ENCODE measurements at regions not wholly inside any gene's neighbourhood (a gene's known extent, or its start where the extent isn't known, plus 50 kb on each side); places are given as distances from the start of the nearest gene placed in this dataset.
"Not testable (repeated sequence)": the region's sequence is repeated elsewhere in the genome, so short reads cannot be mapped to it uniquely, and the experiment has no call there.

DNA sequence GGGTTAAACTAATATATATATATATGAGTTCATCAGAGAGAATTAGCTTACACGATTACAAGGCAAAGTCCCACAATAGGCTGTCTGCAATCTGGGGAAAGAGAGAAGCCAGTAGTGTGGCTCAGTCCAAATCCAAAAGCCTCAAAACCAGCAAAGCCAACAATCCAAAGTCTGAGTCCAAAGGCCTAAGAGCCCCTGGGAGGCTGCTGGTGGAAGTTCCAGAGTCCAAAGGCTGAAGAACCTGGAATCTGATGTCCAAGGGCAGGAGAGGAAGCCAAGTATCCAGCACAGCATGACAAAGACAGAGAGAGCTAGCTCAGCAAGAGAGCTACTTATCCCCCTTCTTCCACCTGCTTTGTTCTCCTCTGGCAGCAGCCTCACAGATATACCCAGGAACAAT is 274.7 kb upstream of the ID4 start:
- no peak for DNase-seq

DNA sequence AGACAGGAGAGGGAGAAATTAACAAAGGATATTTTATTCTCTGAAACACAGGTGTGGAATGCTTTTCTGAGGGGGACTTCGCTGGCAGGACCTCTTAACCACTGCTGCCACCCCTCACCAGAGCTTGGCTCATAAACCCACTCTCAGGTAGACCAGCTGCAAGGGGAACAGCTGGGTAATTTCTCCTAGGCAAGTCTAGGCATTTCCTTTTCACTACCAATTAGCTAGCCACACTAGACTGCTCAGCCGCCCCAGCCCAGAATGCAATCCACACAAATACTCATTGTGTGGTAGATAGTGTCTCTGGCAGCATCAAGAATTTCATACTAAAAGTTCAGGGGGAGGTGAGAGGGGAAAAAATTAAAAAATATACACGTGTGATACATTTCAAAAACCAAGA is 267.6 kb upstream of the ID4 start:
- no peak for DNase-seq

DNA sequence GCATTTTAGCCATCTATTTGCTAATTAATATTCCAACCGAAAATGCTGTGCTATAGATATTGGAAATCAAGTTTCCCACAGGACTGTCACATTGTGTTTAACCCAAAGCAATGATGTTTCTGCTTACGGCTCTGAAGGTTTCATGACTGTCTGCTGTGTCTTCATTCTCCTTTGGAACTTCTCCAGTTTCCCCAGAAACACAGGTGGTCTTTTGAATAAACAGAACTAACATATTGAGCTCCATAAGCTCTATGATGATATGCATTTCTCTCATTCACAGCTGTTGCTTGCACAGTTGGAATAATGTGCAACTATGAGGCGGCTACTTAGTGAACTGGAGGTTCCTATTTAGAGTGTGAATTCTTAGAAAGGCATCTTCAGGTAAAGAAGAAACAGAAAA is 266.0 kb upstream of the ID4 start:
- no peak for DNase-seq

DNA sequence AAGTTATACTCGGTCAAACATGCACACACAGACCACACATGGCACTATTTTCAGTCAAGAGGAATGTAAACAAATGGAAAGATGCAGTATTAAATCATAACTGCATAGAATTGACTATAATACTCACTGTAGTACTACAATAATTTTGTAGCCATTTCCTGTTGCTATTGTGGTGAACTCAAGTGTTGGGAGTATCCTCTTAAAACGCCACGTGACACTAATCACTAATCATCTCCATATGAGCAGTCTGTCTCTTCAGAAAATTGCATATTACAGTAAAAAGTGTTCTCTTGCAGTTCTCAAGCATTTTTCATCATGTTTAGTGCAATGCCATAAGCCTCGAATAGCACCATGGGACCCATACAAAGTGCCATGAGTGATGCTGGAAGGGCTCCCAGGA is 258.7 kb upstream of the ID4 start:
- DNase-seq: no peak

DNA sequence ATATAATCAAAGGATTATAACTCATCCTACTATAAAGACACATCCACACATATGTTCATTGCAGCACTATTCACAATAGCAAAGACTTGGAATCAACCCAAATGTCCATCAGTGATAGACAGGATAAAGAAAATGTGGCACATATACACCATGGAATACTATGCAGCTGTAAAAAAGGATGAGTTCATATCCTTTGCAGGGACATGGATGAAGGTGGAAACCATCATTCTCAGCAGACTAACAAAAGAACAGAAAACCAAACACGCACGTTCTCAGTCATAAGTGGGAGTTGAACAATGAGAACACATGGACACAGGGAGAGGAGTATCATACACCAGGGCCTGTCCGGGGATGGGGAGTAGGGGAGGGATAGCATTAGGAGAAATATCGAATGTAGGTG is 253.0 kb upstream of the ID4 start:
- not testable (repeated sequence) for DNase-seq

DNA sequence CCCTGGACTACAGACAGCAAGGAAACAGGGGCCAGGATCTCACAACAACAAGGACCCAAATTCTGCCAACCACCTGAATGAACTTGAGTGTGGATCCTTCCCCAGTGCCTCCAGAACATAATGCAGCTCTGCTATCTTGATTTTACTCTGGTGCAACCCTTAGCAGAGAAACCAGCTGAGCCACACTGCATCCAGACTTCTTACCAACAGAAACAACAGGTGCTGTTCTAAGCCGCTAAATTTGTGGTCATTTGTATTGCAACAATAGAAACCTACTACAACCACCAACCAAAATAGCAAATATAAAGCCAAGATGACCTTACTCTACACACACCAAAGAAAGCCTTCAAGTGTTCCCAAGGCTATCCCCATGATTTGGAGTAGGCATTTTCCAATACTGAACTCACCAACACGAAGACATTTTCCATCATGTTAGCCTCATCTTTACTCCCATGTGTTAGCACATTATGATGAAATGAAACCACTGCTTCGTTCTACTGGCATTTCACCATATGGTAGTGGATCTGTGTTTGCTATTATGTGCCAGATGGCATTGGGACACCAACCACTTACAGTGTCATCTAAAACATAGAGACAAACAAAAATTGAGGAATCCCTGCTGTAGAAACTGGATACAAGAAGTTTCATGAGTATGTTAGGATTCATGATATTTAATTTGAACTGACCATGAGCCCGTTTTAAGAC is 249.8 kb upstream of the ID4 start:
- DNase-seq: no peak

DNA sequence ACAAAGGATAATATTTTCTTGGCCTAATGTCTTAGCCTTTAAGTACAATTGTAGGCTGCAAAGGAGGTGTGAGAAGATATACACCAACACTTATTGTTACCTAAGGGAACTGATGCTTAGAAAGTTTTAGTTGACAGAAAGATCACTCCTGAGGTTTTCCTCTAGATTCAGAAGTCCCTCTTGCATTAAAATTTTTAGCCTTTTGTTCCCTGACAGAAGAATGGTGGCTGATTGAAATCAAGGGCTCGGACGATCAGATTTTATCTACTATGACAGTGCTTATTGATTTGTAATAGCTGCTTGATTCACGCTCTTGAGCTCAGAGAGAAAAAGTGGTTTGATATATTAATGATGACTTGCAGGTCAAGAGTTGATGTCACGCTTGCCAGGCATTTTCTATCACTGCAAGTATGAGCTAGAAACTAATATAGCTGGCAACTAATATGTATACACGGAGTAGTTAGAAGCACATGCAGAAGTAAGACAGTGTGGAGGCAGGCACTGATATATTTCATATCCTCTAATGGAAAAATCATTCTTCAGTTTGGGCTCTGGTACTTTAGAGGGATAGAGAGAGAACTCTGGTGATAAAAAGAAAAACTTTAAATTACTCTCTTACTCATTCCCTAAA is 246.6 kb upstream of the ID4 start:
- no peak for DNase-seq

DNA sequence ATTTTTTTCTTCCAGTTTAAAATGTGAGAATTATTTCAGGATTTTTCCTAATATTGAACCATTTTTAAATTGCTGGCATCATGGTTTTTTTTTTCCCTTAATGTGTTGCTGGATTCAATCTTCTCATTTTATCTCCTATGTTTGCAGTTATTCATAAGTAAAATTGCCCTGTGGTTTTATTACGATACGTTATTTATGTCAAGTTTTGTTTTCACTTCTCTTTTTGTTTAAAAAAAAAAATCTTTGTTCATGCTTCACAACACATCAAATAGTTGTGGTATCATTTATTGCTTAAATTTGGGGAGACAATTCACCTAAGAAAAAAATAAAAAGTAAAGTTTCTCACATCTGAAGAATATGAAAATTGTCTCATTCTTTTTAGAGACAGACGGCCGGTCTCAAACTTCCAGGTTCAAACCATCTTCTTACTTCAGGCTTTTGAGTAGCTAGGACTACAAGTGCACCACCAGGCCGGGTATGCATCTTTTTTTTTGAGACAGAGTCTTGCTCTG is 239.3 kb upstream of the ID4 start:
- DNase-seq: no peak

DNA sequence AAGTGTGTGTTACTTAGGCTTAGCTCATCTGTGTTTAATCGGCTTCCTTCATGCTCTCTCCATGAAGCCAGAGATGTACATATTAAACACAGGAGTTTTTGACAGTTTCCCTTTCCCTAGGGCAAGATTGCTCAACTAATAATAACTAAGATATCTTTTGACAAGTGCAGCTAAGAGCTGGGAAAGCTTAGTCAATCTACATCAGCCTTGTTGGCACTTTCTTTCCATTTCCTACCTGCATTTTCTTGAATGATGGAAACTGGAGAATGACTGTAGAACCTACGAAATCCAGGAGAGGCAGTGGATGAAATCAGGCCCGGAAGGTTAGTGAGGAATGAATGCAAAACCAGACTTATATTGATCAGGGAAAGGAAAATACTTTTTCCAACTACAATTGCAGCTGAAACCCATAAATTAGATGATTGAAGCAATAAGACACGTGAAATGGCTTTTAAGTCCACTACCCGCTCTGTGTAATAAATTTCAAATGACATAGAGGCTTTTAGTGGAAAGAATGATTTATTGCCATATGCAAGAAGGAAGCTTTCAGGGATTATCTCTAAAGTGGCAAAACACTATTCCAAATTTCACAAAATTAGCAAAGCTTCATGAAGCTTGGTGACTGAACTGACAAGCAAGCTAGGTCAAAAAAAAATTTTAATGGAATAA is 237.2 kb upstream of the ID4 start:
- DNase-seq: no peak

DNA sequence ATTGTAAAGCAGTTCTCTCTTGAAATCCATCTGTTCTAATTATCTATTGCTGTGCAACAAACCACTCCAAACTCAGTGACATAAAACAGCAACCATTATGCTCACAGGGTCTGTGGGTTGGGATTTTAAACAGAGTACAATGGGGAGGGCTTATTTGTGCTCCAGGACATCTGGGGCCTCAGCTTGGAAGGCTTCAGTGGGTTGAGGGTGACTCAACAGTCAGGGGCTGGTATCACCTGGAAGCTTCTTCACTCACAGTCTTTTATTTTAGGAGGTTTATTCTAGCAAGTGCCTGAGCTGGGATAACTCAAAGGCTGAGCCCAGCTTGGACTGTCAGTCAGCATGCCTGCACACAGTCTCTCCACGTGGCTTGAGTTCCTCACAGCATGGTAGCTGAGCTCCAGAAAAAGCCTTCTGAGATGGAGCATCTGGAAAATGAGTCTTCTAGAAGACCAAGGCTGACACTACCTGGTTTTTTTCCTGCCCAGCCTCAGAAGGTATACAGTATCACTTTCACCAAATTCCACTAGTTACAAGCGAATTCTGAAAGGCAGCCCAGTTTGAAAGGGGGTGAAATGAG is 234.6 kb upstream of the ID4 start:
- no peak for DNase-seq

DNA sequence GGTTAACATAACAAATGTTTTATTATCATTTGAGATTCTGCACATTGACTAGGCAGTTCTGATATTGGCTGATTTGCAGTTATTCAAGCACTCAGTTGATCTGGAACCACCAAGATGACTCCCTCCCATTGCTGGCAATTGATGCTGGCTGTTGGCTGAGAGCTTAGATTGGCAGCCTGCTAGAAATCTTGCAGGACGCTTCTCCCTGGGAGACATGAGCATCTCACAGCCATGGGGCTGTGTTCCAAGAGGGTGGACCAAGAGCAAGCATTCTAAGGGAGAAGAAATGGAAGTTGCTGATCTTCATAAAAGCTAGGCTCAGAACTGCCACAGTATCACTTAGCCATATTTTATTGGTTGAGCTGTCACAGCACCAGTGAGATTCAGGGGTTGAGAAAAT is 233.4 kb upstream of the ID4 start:
- no peak for DNase-seq

DNA sequence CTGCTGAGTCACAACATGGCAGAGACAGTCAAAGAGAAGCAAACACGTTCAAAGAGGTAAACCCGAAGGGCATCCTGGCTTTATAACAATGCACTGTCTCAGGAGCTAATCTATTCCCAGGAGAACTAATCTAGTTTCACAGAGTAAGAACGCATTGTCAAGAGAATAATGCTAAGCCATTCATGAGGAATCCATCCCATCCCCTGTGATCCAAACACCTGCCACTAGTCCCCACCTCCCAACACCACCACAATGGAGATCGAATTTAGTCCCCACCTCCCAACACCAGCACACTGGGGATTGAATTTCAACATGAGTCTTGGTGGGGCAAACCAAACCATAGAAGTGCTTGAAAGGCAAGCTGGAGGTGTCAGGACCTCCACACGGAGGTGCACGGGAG is 231.5 kb upstream of the ID4 start:
- DNase-seq: no peak

DNA sequence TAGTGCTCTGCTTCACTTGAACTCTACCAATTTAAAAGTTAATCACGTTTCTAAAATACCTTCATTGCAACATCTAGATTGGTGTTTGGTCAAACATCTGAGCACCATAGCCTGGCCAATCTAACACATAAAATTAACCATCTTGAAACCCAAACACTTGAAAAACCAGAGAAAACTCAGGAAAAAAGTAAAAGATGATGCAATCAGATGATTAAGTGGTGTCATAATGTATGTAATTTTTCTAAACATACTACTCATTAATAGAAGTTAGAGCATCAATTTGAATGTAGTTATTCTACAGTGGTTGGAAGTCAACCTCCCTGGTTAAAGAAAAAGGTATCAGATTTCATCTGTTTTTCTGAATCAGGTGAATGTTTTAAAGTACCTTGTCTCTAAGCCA is 228.6 kb upstream of the ID4 start:
- no peak for DNase-seq

DNA sequence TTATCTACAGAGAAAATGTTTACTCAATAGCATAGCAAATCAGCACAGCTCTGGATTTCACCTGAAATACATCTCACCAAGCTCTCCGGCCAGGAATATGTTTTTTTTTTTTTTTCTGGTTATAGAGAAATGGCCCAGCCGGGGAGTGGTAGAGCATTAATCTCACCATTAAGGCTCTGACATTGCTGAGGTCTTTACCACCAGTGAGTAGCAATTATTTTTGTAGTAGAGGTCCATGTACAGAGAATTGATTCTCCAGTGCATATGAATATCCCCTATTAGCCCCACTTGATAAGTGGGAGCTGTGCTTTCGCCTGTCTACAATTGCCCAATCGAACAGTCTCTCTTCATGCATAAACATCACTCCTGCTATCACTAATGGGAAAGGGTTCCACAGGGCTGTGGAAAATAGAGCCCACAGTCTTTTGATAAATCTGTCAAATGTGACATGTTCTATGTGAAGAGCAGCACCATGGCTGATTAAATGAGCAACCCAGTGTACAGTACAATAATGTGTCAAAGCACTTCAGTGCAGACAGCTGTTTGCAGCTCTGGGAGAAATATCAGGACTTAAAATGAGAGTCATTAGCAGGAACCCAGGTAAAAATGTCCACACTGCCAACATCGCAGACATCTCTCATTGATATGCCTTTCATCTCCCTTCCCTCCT is 227.1 kb upstream of the ID4 start:
- no peak for DNase-seq

DNA sequence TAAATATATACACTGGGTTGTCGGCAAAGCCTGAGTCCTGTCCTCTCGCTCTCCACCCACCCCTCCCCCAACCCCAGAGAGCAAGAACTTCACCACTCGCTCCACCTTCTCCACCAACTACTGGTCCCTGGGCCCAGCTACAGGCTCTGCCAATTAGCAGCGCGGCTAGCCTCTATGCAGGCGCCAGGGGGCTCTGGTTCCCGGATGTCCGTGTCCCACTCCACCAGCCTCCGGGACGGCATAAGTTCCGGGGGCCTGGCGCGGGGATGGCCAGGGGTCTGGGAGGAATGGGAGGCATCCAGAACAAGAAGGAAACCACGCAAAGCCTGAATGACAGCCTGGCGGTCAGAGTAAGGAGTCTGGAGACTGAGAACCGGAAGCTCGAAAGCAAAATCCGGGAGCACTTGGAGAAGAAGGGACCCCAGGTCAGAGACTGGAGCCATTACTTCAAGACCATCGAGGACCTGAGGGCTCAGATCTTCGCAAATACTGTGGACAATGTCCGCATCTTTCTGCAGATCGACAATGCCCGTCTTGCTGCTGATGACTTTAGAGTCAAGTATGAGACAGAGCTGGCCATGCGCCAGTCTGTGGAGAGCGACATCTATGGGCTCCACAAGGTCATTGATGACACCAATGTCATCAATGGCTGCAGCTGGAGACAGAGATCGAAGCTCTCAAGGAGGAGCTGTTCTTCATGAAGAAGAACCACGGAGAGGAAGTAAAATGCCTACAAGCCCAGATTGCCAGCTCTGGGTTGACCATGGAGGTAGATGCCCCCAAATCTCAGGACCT is 224.3 kb upstream of the ID4 start:
- DNase-seq: not testable (repeated sequence)

DNA sequence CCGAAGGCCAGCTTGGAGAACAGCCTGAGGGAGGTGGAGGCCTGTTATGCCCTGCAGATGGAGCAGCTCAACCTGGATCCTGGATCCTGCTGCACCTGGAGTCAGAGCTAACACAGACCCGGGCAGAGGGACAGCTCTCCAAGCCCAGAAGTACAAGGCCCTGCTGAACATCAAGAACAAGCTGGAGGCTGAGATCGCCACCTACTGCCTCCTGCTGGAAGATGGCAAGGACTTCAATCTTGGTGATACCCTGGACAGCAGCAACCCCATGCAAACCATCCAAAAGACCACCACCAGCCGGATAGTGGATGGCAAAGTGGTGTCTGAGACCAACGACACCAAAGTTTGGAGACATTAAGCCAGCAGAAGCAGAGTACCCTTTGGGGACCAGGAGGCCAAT is 223.5 kb upstream of the ID4 start:
- no peak for DNase-seq

DNA sequence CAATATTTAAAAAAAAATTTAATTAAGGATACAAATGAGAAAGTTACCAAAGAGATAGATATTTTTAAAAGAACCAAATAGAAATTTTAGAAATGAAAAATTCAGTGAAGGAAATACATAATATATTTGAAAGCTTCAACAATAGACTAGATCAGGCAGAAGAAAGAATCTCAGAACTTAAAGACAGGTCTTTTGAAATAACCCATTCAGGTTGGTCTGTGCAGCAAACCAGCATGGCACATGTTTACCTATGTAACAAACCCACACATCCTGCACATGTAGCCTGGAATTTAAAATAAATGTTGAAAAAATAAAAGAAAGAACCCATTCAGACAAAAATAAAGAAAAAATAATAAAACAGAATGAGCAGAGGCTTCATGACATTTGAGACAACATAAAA is 221.1 kb upstream of the ID4 start:
- DNase-seq: no peak

DNA sequence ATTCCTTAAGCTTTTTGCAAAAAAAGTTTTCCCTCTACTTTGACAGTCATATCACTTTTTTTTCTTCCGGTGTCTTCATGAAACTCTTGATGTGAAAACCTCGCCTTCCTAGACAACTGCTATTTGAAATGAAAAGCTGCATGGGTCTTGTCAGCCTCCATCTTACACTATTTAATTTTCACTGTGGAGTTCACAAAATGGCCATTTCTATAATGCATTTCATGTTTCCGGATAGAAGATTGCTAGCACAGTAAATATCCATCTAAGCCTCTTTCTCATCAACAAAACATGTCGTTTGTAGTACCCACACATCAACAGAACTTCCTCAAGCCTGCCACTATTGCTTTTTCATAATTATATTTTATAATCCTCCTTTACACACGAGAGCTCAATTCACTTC is 204.9 kb upstream of the ID4 start:
- DNase-seq: no peak

DNA sequence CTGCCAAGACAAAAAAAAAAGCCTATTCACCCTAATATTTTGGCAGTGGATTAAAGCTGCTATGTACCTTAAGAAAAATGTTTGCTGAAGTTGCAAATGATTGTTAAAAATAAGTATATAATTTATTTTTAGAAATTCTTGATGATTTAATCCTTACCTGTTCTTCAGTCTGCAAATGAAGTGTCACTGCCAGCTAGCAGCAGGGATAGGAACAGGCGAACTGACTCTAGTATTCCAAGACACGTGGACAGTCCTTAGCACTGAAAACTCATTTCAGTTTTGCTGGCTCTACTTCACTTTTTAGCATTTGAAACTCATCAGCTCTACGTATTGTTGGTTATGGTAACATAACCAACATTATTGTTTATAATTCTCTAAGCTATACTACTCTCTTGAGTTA is 204.4 kb upstream of the ID4 start:
- DNase-seq: no peak

DNA sequence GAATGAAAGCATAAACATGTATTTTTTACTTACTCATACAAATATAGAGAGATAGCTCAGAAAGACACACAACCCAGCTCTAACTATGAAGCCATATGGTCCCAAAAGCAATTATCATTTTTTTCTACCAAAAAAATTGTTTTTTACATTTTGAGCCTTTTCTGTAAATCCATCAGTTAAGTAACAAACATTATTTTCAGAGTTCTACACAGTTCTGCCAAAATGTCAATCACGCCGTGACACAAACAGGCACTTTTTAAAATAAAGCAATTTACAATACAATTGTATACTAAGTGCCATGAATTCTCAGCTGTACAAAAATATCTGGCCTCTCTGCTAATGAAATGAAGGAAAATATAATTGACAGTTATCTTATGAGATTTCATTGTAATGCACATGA is 201.4 kb upstream of the ID4 start:
- DNase-seq: no peak

DNA sequence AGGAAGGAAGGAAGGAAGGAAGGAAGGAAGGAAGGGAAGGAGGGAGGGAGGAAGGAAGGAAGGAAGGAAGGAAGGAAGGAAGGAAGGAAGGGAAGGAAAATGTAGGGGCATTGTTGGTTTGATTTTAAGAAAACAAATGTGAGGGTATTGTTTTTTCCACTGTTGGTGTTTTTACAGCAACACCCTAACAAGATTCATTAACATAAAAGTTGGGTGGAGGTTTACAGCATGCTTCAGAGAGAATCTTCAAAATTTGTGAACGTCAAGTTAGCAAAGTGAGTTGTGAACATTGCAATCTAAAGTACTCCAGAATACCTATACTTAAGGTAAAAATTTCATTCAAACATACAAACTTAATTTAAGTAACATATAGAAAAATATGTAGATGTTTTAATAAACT is 200.2 kb upstream of the ID4 start:
- DNase-seq: no peak

DNA sequence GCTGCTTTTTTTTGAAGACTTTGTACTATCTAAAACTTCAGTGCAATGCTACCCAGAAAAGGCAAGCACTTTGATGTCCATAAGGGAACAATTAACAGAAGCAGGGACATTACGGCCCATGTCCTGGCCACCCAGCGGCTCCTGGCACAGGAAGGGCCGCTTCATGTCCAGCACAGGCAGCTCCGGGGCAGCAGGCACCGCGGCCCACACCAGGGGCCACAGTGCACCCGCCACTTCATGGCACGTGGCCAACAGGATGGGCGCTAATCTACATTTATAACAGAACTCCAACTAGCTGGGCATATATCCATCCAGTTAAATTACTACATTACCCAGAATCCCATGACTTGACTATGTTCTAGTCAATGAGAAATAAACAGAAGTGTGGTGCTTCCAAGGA is 198.2 kb upstream of the ID4 start:
- no peak for DNase-seq

DNA sequence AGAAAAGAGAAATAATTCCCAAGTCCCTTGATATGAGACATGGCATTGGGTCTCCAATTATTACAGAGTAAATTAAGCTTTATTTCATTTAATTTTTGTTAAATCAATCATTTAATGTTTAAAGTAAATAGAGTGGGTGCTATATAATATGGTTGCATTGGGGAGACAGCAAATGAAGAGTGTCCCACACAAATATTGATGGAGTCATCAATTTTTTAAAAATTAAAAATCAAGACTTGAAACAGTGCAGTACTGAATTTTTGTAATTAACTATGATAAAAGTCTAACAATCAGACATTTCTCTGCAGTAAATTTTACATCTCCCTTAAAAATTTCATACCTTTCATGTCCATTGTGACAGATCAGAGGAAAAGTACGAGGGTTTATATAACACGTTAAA is 193.9 kb upstream of the ID4 start:
- no peak for DNase-seq

All from activated naive CD4-positive, alpha-beta T cell treated with anti-CD3 and anti-CD28 coated beads, Interleukin-2, amount 50 U/mL, for 16 hours (primary cell).